ENCODE measurements at regions not wholly inside any gene's neighbourhood (a gene's known extent, or its start where the extent isn't known, plus 50 kb on each side); places are given as distances from the start of the nearest gene placed in this dataset.

GRCh38 chr17:5821803-5822202 is 237.5 kb upstream of the NLRP1 start:
- H3K27me3 Mint-ChIP-seq = peaks cover 80% of the 10 kb centered on the region
- no peaks in the 10 kb centered on the region for H3K9me3 Mint-ChIP-seq
- no peak overlapping the region for H3K4me3 Mint-ChIP-seq
- DNase-seq (ENCODE audit: low spot score in 2 of 2) = no peak
- no peak overlapping the region for H3K27ac Mint-ChIP-seq (ENCODE audit: low read depth)
- no peaks in the 10 kb centered on the region for H3K4me1 Mint-ChIP-seq
- H3K36me3 Mint-ChIP-seq (ENCODE audit: insufficient read depth) = no peaks in the 10 kb centered on the region
- ATAC-seq (replicated peaks; ENCODE audit: extremely low read depth, poor library complexity, severe bottlenecking) = no peak

GRCh38 chr17:5822281-5823060 is 238.2 kb upstream of the NLRP1 start:
- ATAC-seq (replicated peaks; ENCODE audit: extremely low read depth, poor library complexity, severe bottlenecking) (no peak), DNase-seq (ENCODE audit: low spot score in 2 of 2) (no peak)
- no peaks in the 10 kb centered on the region for H3K36me3 Mint-ChIP-seq (ENCODE audit: insufficient read depth)
- no peak overlapping the region for H3K4me3 Mint-ChIP-seq
- H3K27ac Mint-ChIP-seq (ENCODE audit: low read depth) = no peak overlapping the region
- no peaks in the 10 kb centered on the region for H3K9me3 Mint-ChIP-seq
- H3K27me3 Mint-ChIP-seq = peaks cover 83% of the 10 kb centered on the region
- H3K4me1 Mint-ChIP-seq = no peaks in the 10 kb centered on the region

DNA sequence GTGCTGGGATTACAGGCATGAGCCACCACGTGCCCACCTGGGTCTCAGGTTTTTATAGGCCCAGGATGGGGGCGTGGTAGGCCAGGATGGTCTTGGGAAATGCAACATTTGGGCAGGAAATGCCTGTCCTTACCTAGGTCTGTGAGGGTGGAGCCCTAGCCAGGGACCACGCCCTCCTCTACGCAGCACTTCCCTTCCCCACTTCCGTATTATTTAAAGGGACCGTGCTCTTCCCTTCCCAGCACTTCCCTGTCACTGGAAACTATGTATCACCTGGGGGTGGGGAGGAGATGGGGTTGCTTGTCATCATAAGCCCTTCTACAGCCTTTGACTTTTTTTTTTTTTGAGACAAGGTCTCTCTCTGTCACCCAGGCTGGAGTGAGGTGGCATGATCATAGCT is 238.9 kb upstream of the NLRP1 start:
- H3K4me1 Mint-ChIP-seq = no peaks in the 10 kb centered on the region
- H3K9me3 Mint-ChIP-seq = no peaks in the 10 kb centered on the region
- DNase-seq (ENCODE audit: low spot score in 2 of 2) = no peak
- H3K27ac Mint-ChIP-seq (ENCODE audit: low read depth) = no peak overlapping the region
- H3K27me3 Mint-ChIP-seq = peaks cover 83% of the 10 kb centered on the region
- H3K36me3 Mint-ChIP-seq (ENCODE audit: insufficient read depth) = no peaks in the 10 kb centered on the region
- no peak for ATAC-seq (replicated peaks; ENCODE audit: extremely low read depth, poor library complexity, severe bottlenecking)
- H3K4me3 Mint-ChIP-seq = no peak overlapping the region

DNA sequence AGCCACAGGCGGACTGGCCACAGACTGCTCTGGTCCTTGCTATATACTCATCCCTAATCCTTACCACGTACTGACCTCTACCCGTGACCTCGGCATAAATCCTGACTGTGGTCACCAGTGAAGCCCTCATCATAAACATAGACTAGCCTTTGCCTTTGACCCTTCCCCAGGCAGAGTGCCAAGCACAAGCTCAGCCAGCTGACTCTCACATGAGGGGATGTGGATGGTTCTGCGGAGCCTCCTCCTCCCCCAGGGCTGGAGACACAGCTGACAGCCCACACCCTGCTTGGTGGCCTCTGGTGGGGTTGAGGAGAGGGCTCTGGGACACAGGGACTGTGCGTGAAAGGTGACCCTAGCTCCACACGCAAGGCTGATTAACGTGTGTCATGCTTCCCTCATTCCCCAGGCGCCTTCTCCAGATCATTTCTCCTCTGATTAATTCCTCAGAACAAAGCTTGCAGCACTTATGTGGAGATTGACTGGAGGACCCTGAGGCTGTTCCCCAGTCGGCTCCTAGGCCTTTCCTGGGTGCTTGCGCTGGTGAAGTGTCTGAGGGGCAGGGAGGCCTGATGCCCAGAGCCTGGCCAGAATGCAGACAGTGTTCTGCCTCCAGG is 241.5 kb upstream of the NLRP1 start:
- no peak for DNase-seq (ENCODE audit: low spot score in 2 of 2)
- Mint-ChIP-seq H3K4me3 (no peak overlapping the region), H3K9me3 (no peaks in the 10 kb centered on the region)

GRCh38 chr17:5826384-5826783 is 242.1 kb upstream of the NLRP1 start:
- Mint-ChIP-seq H3K27me3 (peaks cover 76% of the 10 kb centered on the region), H3K36me3 (ENCODE audit: insufficient read depth) (no peaks in the 10 kb centered on the region), H3K4me3 (no peak overlapping the region), H3K9me3 (no peaks in the 10 kb centered on the region), H3K27ac (ENCODE audit: low read depth) (no peak overlapping the region), H3K4me1 (no peaks in the 10 kb centered on the region)
- DNase-seq (ENCODE audit: low spot score in 2 of 2) (no peak), ATAC-seq (replicated peaks; ENCODE audit: extremely low read depth, poor library complexity, severe bottlenecking) (no peak)

More for the DNA sequence above, 241.5 kb upstream of the NLRP1 start:
- Mint-ChIP-seq H3K27me3 (peaks cover 78% of the 10 kb centered on the region), H3K27ac (ENCODE audit: low read depth) (no peak overlapping the region), H3K36me3 (ENCODE audit: insufficient read depth) (no peaks in the 10 kb centered on the region), H3K4me1 (no peaks in the 10 kb centered on the region)
- ATAC-seq (replicated peaks; ENCODE audit: extremely low read depth, poor library complexity, severe bottlenecking) = no peak

GRCh38 chr17:5830921-5831320 is 239.3 kb upstream of the WSCD1 start:
- H3K27ac Mint-ChIP-seq (ENCODE audit: low read depth) = no peak overlapping the region
- H3K27me3 Mint-ChIP-seq = peaks cover 60% of the 10 kb centered on the region
- ATAC-seq (replicated peaks; ENCODE audit: extremely low read depth, poor library complexity, severe bottlenecking) (no peak), DNase-seq (ENCODE audit: low spot score in 2 of 2) (no peak)
- H3K4me1 Mint-ChIP-seq = no peaks in the 10 kb centered on the region
- no peaks in the 10 kb centered on the region for H3K9me3 Mint-ChIP-seq
- no peaks in the 10 kb centered on the region for H3K36me3 Mint-ChIP-seq (ENCODE audit: insufficient read depth)
- no peak overlapping the region for H3K4me3 Mint-ChIP-seq

DNA sequence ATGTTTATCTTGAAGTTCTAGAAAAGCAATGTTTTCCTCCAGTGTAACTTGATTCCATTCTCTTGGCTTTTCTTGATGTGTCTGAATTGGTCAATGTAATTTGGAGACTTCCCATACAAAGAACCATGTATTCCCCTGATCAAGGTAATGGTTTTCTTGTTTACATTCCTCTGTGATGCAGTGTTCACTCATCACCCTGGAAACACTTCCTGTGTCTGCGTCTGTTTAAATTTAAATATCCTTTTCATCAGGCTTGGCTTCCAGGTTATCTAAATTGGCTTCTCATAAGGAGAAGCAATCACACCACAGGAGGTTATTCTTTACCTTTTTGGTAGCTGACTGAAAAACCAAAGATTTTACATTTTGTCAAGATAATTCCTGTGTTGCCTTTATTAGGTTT is 237.3 kb upstream of the WSCD1 start:
- DNase-seq (ENCODE audit: low spot score in 2 of 2) (no peak), ATAC-seq (replicated peaks; ENCODE audit: extremely low read depth, poor library complexity, severe bottlenecking) (no peak)
- H3K27ac Mint-ChIP-seq (ENCODE audit: low read depth) = no peak overlapping the region
- H3K36me3 Mint-ChIP-seq (ENCODE audit: insufficient read depth) = no peaks in the 10 kb centered on the region
- no peaks in the 10 kb centered on the region for H3K9me3 Mint-ChIP-seq
- H3K27me3 Mint-ChIP-seq = peaks cover 64% of the 10 kb centered on the region
- H3K4me1 Mint-ChIP-seq = no peaks in the 10 kb centered on the region
- no peak overlapping the region for H3K4me3 Mint-ChIP-seq

DNA sequence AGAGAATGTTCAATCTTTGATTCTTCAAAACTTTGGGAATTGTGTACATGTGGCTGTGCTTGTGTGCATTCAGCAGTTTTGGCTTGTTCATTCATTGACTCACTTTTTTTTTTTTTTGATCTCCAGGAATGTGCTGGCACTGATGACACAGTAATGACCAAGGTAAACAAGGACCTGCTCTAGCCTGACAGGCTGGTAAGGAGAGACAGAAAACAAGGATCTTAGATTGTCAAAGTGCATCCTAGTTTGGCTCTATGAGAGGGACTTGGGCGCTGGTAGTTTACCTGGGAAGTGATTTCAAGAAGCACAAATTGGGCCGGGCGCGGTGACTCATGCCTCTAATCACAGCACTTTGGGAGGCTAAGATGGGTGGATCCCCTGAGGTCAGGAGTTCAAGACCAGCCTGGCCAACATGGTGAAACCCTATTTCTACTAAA is 233.1 kb upstream of the WSCD1 start:
- H3K9me3 Mint-ChIP-seq = no peaks in the 10 kb centered on the region
- H3K27ac Mint-ChIP-seq (ENCODE audit: low read depth) = no peak overlapping the region
- DNase-seq (ENCODE audit: low spot score in 2 of 2) (no peak), ATAC-seq (replicated peaks; ENCODE audit: extremely low read depth, poor library complexity, severe bottlenecking) (no peak)
- H3K4me1 Mint-ChIP-seq = no peaks in the 10 kb centered on the region
- peaks cover 42% of the 10 kb centered on the region for H3K27me3 Mint-ChIP-seq
- H3K4me3 Mint-ChIP-seq = no peak overlapping the region
- H3K36me3 Mint-ChIP-seq (ENCODE audit: insufficient read depth) = no peaks in the 10 kb centered on the region

- DNase-seq (ENCODE audit: low spot score in 2 of 2) (no peak), ATAC-seq (replicated peaks; ENCODE audit: extremely low read depth, poor library complexity, severe bottlenecking) (no peak)
- no peak overlapping the region for H3K4me3 Mint-ChIP-seq
- H3K36me3 Mint-ChIP-seq (ENCODE audit: insufficient read depth) = no peaks in the 10 kb centered on the region
- H3K27ac Mint-ChIP-seq (ENCODE audit: low read depth) = no peak overlapping the region
- no peaks in the 10 kb centered on the region for H3K4me1 Mint-ChIP-seq
- H3K9me3 Mint-ChIP-seq = no peaks in the 10 kb centered on the region
- peaks cover 41% of the 10 kb centered on the region for H3K27me3 Mint-ChIP-seq
Observed at GRCh38 chr17:5838661-5839300, 231.4 kb upstream of the WSCD1 start.

DNA sequence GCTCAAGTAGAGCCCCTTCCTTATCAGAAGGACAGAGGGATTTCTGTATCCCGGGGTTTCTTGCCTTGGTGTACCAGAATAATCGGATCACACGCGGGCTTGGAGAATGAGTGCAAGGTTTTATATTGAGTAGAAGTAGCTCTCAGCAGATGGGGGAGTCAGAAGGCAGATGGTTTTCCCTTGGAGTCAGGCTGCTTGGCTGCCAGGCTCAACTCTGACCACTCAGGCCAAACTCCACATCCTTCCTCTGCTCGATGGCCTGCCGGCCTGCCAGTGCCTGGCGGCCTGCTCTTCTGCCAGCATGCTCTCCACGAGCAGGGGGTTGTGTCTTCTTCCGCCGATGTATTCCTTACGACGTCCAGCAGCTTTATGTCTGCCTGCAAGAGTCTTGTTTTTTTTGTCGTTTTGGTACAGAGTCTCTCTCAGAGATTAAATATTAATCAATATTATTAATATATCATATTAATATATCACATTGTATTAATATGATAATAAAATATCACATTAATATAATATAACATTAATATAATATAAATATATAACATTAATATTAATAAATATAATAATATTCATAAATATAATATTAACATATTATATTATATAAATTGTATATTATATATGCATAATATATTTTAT is 229.2 kb upstream of the WSCD1 start:
- DNase-seq (ENCODE audit: low spot score in 2 of 2) (no peak), ATAC-seq (replicated peaks; ENCODE audit: extremely low read depth, poor library complexity, severe bottlenecking) (no peak)
- no peak overlapping the region for H3K27ac Mint-ChIP-seq (ENCODE audit: low read depth)
- H3K4me3 Mint-ChIP-seq = no peak overlapping the region
- no peaks in the 10 kb centered on the region for H3K4me1 Mint-ChIP-seq
- no peaks in the 10 kb centered on the region for H3K36me3 Mint-ChIP-seq (ENCODE audit: insufficient read depth)
- H3K27me3 Mint-ChIP-seq = peaks cover 39% of the 10 kb centered on the region
- no peaks in the 10 kb centered on the region for H3K9me3 Mint-ChIP-seq

- ATAC-seq (replicated peaks; ENCODE audit: extremely low read depth, poor library complexity, severe bottlenecking) (no peak), DNase-seq (ENCODE audit: low spot score in 2 of 2) (no peak)
- no peaks in the 10 kb centered on the region for H3K9me3 Mint-ChIP-seq
- H3K4me3 Mint-ChIP-seq = no peak overlapping the region
- H3K4me1 Mint-ChIP-seq = no peaks in the 10 kb centered on the region
- H3K36me3 Mint-ChIP-seq (ENCODE audit: insufficient read depth) = no peaks in the 10 kb centered on the region
- H3K27ac Mint-ChIP-seq (ENCODE audit: low read depth) = no peak overlapping the region
- peaks cover 39% of the 10 kb centered on the region for H3K27me3 Mint-ChIP-seq
Observed at GRCh38 chr17:5841862-5842261, 228.3 kb upstream of the WSCD1 start.

DNA sequence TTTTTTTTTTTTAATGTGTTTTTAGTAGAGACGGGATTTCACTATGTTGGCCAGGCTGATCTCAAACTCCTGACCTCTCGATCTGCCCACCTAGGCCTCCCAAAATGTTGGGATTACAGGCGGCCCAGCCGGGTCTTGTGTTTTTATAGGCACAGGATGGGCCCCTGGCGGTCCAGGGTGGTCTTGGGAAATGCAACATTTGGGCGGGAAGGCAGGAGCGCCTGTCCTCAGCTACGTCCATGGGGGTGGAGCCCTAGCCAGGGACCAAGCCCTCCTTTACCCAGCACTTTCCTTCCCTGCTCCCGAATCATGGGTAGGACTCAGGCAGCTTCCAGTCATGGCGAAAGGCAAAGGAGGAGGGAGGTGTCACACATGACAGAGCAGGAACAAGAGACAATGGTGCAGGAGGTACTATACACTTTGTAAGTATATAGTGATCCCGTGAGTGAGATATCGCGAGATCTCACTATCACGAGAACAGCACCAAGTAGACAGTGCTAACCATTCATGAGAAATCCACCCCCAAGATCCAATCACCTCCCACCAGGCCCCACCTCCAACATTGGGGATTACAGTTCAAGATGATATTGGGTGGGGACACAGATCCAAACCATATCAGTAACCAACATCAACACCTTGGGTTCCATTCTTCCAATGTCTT is 226.7 kb upstream of the WSCD1 start:
- Mint-ChIP-seq H3K27me3 (peaks cover 39% of the 10 kb centered on the region), H3K27ac (ENCODE audit: low read depth) (no peak overlapping the region), H3K36me3 (ENCODE audit: insufficient read depth) (no peaks in the 10 kb centered on the region), H3K4me3 (no peak overlapping the region), H3K9me3 (no peaks in the 10 kb centered on the region), H3K4me1 (no peaks in the 10 kb centered on the region)
- ATAC-seq (replicated peaks; ENCODE audit: extremely low read depth, poor library complexity, severe bottlenecking) = no peak
- DNase-seq (ENCODE audit: low spot score in 2 of 2) = no peak

Data from central memory CD8-positive, alpha-beta T cell (primary cell).